Aorta (tissue), 5 donors: ENCODE measurements at regions not wholly inside any gene's neighbourhood (a gene's known extent, or its start where the extent isn't known, plus 50 kb on each side); places are given as distances from the start of the nearest gene placed in this dataset.

Experiments used
- ATAC-seq: fragments of 200-7000 bp; cut with Tn5 transposase; one replicate; pipeline ENCODE4 v1.9.1; 2022; ENCODE audit warnings: moderate library complexity; ENCODE audit not compliant: low FRiP score
- DNase-seq, 2 donors: peaks; one replicate each; pipeline ENCODE4 v3.0.0-alpha.2; 2020
- H3K27ac ChIP-seq, 2 donors: one replicate each; pipeline ENCODE4 v1.5.1; 2013; ENCODE audit warnings: low read length in 2 of 2, mild to moderate bottlenecking in 2 of 2, moderate library complexity in 2 of 2, control low read depth in 1 of 2, inconsistent platforms in 1 of 2, low read depth in 1 of 2
- H3K27me3 ChIP-seq, 2 donors: one replicate each; pipeline ENCODE4 v1.6.1; 2013; ENCODE audit warnings: control low read depth in 1 of 2, low read length in 1 of 2, mild to moderate bottlenecking in 1 of 2, moderate library complexity in 1 of 2; ENCODE audit not compliant: insufficient read depth in 2 of 2, control insufficient read depth in 1 of 2
- H3K36me3 ChIP-seq, 2 donors: one replicate each; pipeline ENCODE4 v1.6.1; 2013; ENCODE audit warnings: control low read depth in 1 of 2, low read length in 1 of 2, mild to moderate bottlenecking in 1 of 2; ENCODE audit not compliant: insufficient read depth in 2 of 2, control insufficient read depth in 1 of 2
- H3K4me1 ChIP-seq, 2 donors: one replicate each; pipeline ENCODE4 v1.6.1; 2013; ENCODE audit warnings: low read length in 2 of 2, control low read depth in 1 of 2, mild to moderate bottlenecking in 1 of 2, moderate library complexity in 1 of 2; ENCODE audit not compliant: insufficient read depth in 2 of 2, control insufficient read depth in 1 of 2
- H3K4me3 ChIP-seq, 2 donors: one replicate each; pipeline ENCODE4 v1.5.1; 2013; ENCODE audit warnings: low read length in 2 of 2, control low read depth in 1 of 2, mild to moderate bottlenecking in 1 of 2
- H3K9me3 ChIP-seq: one replicate; pipeline ENCODE4 v1.6.1; 2013; ENCODE audit warnings: mild to moderate bottlenecking, low read length; ENCODE audit not compliant: control insufficient read depth
- WGBS, 2 donors: extraction: QIAGEN DNeasy Blood & Tissue Kit; methylation state at CpG; one replicate each; pipeline ENCODE4 v1.1.7; 2013; 5-methylcytosine and 5-hydroxymethylcytosine counted together
- intact Hi-C, 2 donors: fragments of 100-400 bp; cut with DNase I; formaldehyde crosslinking; loops; one replicate each; pipeline versions ENCODE4 v1.14.2 to v1.15.0; 2022
- donor health status: healthy with polysubstance abuse.
- donor health status: Bipolar disorder and iron deficiency.
- donor health status: DM: no; HTN: no; CAD: no.
- donor health status: DM: no; HTN: no; CAD: no.
- donor health status: DM: yes; HTN: yes; CAD: no.

DNA sequence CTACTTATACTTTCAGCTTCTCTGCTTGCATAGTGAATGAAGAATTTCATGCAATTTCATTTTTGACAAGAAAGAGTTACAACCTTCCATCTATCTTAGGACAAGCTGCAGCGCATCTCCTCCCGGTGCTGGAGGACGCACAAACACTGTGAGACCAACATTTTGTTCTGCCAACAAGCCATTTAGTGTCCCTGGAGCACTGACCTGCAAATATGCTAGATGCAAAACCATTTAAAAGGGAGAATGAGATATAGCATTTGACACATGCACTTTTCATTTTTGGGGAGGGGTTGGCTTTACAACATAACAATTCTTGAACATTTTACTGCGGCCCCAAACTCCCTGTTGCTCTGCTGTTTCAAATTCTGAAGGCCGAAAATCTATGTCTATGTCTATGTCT, 127.2 kb upstream of the SLC30A5 start:
- H3K4me1 ChIP-seq: no peaks in the 10 kb centered on the region
- no peak overlapping the region for H3K4me3 ChIP-seq
- no peaks in the 10 kb centered on the region for H3K9me3 ChIP-seq
- ATAC-seq (no peak), DNase-seq (no peak)
- no peaks in the 10 kb centered on the region for H3K27me3 ChIP-seq
- no peaks in the 10 kb centered on the region for H3K36me3 ChIP-seq
- no peak overlapping the region for H3K27ac ChIP-seq
- intact Hi-C loops: loop anchor here in 1 of 2 donors (10.0 kb wide), 2 partner anchors 502 to 1722 kb away; no protein-coding TSS in a partner anchor
- WGBS, 2 donors: 88 to 91% methylated on average over 5 of the region's 5 CpGs

DNA sequence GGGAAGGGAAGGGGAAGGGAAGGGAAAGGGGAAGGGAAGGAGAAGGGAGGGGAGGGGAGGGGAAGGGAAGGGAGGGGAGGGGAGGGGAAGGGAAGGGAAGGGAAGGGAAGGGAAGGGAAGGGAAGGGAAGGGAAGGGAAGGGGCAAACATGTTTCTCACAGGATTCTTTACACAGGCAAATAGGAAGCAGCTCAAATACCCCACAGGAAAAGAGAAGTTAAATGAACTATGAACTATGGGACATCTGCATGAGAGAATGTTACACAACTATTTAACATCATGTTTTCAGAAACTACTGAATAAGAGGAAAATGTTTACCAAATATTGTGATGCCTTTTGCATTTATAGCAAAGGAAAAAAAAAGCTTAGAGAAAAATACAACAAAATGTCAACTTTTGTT, 125.4 kb upstream of the SLC30A5 start:
- DNase-seq (no peak), ATAC-seq (no peak)
- intact Hi-C loops: loop anchor here in 1 of 2 donors (10.0 kb wide), 2 partner anchors 504 to 1724 kb away; no protein-coding TSS in a partner anchor
- no peaks in the 10 kb centered on the region for H3K27me3 ChIP-seq
- no peak overlapping the region for H3K27ac ChIP-seq
- no peaks in the 10 kb centered on the region for H3K9me3 ChIP-seq
- H3K4me3 ChIP-seq: no peak overlapping the region
- H3K36me3 ChIP-seq: no peaks in the 10 kb centered on the region
- H3K4me1 ChIP-seq: no peaks in the 10 kb centered on the region

DNA sequence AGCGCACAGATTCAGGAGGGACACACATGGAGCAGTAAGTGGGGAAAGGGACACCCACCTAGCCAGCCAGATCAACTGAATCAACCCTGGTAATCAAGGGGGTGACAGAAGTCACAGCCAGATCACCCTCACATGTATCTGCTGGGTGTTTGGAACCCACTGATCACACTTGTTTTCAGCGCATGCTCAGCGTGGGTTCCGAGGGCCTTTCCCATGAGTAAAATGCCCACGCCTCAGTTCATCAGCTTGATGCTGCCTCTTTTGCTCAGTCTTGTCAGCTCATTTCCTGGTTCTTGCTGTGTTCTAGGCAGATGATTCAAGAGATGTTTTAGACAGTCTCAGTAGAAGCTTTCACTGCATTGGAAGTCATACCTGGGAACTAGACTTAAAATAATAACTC, 123.2 kb upstream of the SLC30A5 start:
- no peaks in the 10 kb centered on the region for H3K4me1 ChIP-seq
- H3K27me3 ChIP-seq: no peaks in the 10 kb centered on the region
- intact Hi-C loops: no loop called here
- H3K36me3 ChIP-seq: no peaks in the 10 kb centered on the region
- H3K27ac ChIP-seq: no peak overlapping the region
- peaks cover 6% of the 10 kb centered on the region for H3K9me3 ChIP-seq
- H3K4me3 ChIP-seq: no peak overlapping the region
- DNase-seq: no peak
- 95% methylated on average over 5 of the region's 5 CpGs for WGBS, 2 donors
- ATAC-seq: no peak

DNA sequence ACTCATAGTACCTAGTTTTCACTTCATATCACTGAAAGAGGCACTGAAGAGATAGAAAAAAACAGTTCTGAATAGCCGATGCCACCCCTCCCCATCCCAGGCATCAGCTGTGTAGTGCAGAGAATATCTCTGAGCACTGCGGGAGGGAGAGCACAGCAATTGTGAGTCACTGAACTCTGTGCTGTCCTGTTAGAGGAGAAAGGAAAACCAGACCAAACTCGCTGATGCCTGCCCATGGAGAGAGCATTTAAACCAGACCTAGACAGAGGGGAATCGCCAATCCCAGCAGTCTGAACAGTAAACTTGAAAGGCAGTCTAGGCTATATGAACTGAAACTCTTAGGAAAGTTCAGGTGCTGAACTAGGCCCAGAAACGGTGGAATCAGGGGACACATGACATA, 120.1 kb upstream of the SLC30A5 start:
- no peak overlapping the region for H3K27ac ChIP-seq
- DNase-seq (no peak), ATAC-seq (no peak)
- no peaks in the 10 kb centered on the region for H3K36me3 ChIP-seq
- intact Hi-C loops: no loop called here
- 88 to 91% methylated on average over 5 of the region's 5 CpGs for WGBS, 2 donors
- no peak overlapping the region for H3K4me3 ChIP-seq
- H3K9me3 ChIP-seq: peaks cover 6% of the 10 kb centered on the region
- H3K4me1 ChIP-seq: no peaks in the 10 kb centered on the region
- H3K27me3 ChIP-seq: no peaks in the 10 kb centered on the region

DNA sequence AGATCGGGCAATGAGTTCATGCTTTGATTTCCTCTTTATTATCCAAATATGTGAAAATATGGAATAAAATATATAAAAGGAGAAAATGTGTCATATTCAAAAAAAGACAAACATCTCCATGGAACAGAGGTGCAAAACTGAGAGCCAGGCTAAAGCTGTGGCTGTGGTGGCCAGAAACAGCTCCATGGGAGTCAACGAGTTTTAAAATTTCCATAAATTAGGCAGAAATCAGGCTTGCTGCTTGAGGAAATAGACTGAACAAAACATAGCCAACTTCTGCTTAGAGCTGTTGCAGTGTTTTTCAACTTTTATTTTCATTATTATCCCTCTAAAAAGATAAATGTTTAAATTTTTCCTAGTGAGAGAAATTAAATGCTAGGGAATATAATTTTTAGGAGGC, 110.8 kb upstream of the SLC30A5 start:
- 72 to 78% methylated on average over 2 of the region's 2 CpGs for WGBS, 2 donors

DNA sequence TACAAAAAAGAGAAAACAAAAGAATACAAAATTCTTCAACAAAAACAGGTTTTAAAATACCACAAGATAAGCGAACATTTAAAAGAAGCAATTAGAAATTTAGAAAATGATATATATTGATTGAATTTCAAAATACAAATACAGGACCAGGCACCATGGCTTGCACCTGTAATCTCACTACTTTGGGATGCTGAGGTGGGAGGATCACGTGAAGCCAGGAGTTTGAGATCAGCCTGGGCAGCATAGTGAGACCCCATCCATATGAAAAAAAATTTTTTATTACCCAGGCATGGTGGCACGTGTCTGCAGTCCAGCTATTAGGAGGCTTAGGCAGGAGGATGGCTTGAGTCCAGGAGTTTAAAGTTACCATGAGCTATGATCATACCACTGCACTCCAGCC, 109.9 kb upstream of the SLC30A5 start:
- intact Hi-C loops: no loop called here
- Histone ChIP-seq H3K4me3 (no peak overlapping the region), H3K36me3 (no peaks in the 10 kb centered on the region), H3K27me3 (no peaks in the 10 kb centered on the region), H3K4me1 (no peaks in the 10 kb centered on the region), H3K27ac (no peak overlapping the region), H3K9me3 (no peaks in the 10 kb centered on the region)
- ATAC-seq: no peak
- DNase-seq: no peak
- 70 to 72% methylated on average over 3 of the region's 3 CpGs for WGBS, 2 donors

More for the DNA sequence above, 110.8 kb upstream of the SLC30A5 start:
- intact Hi-C loops: no loop called here
- ATAC-seq (no peak), DNase-seq (no peak)
- H3K9me3 ChIP-seq: no peaks in the 10 kb centered on the region
- H3K27me3 ChIP-seq: no peaks in the 10 kb centered on the region
- H3K36me3 ChIP-seq: no peaks in the 10 kb centered on the region
- H3K4me3 ChIP-seq: no peak overlapping the region
- H3K27ac ChIP-seq: no peak overlapping the region
- H3K4me1 ChIP-seq: no peaks in the 10 kb centered on the region

DNA sequence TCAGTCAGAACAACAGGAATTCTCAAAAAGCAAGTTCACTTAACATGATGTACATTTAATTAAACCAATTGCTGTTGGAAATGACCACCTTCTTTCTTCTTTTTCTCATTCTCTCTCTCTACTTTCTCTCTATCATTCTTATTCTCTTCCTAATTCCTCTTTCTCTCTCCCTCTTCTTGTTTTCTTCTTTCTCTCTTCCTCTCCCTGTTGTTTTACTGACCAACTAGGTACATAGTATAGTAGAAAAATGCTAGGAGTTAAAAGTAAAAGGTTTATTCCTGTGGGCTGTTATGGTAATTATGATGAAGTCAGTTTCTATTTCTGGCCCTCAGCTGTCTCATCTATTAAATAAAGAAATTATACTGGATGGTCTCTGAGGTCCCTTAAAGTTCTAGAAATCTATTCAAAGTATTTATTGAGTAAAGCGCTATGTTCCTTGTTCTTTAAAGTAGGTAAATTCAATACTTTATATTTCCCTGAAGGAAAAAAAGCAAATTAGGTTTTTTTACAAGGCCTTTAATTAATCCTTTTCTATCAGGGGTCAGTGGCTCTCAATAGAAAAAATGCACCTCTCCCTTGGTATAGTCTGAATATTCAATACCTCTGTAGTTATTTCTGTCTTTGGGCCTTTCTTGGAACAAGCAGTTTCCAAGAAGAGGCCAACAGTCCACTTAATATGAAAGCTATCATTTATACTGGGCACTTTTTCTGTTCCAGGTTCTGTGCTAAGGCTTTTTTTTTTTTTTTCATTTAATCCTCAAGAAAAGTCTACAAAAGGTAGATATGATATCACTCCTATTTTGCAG, 102.3 kb upstream of the SLC30A5 start:
- intact Hi-C loops: no loop called here
- ATAC-seq (no peak), DNase-seq (no peak)
- no peaks in the 10 kb centered on the region for H3K36me3 ChIP-seq
- no peak overlapping the region for H3K27ac ChIP-seq
- H3K9me3 ChIP-seq: no peaks in the 10 kb centered on the region
- WGBS, 2 donors: 100% methylated on average over 1 of the region's 1 CpG
- H3K4me1 ChIP-seq: no peaks in the 10 kb centered on the region
- no peak overlapping the region for H3K4me3 ChIP-seq
- no peaks in the 10 kb centered on the region for H3K27me3 ChIP-seq

DNA sequence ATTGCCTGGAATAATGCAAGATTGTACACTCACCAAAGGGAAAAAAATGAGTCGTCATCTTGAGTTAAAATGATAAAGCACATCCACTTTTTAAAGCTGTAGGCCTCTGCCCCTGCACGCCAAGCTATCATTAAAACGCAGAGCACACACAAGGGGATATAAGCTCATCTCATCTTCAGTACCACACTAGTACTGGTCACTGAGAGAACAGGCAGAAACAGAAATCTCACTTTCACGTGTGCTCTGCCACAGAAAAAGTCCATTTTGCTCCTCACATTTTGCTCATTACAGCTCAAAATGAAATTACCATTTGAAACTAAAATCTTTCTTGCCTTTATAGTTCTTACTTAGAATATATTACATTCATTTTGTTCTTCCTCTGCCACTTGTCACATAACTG, 99.2 kb upstream of the SLC30A5 start:
- 71 to 74% methylated on average over 4 of the region's 4 CpGs for WGBS, 2 donors

DNA sequence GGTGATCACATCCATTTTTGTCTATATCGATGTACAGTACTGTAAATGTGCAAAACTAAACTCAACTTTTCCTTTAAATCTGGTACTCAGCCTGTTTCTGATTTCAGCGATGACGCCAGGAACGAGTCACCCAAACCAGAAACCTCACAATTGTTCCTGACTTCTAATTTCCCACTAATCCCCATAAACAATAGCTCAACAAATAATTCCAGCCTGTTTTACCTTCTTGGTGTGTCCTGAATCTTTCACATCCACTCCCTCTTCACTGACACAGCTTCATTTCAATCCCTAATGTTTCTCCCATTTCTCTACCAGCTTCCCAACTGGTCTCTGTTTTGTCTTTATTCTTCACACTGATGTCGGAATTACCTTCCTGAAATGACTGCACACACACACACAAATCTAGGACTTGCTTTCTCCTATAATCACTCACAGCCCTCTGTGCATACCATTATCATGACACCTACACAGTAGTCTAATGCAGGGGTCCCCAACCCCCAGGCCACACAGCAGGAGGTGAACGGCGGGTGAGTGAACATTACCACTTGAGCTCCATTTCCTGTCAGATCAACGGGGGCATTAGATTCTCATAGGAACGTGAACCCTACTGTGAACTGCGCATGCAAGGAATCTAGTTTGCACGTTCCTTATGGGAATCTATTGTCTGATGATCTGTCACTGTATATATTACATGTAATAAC, 97.8 kb upstream of the SLC30A5 start:
- WGBS, 2 donors: 77 to 79% methylated on average over 11 of the region's 11 CpGs
- Histone ChIP-seq H3K9me3 (no peaks in the 10 kb centered on the region), H3K27ac (no peak overlapping the region), H3K27me3 (no peaks in the 10 kb centered on the region), H3K36me3 (no peaks in the 10 kb centered on the region), H3K4me3 (no peak overlapping the region), H3K4me1 (no peaks in the 10 kb centered on the region)
- no peak for ATAC-seq
- intact Hi-C loops: no loop called here
- DNase-seq: no peak

More for the DNA sequence above, 99.2 kb upstream of the SLC30A5 start:
- intact Hi-C loops: no loop called here
- DNase-seq: no peak
- Histone ChIP-seq H3K4me3 (no peak overlapping the region), H3K27ac (no peak overlapping the region), H3K27me3 (no peaks in the 10 kb centered on the region), H3K9me3 (no peaks in the 10 kb centered on the region), H3K4me1 (no peaks in the 10 kb centered on the region), H3K36me3 (no peaks in the 10 kb centered on the region)
- ATAC-seq: no peak
